ENCODE measurements at regions not wholly inside any gene's neighbourhood (a gene's known extent, or its start where the extent isn't known, plus 50 kb on each side); places are given as distances from the start of the nearest gene placed in this dataset.

DNA sequence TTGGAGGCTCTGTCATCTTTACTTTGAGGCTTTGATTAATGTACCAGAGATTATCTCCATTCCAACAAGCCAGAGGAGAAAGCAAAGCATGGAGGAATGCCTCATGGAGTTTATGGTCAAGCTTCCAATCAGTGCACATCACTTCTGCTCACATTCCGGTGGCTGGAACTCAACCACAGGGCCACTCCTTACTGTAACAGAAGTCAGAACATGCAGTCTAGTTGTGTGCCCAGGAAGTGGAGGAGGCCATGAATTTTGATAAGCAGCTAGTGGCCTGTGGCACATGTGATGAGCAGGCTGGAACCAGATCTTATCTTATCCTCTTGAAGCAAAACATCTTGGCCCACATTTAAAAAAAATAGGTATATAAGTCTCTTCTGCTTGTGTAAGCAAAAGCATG lies 258.9 kb upstream of the ARHGAP20 start:
- no peak for TF ChIP-seq POLR2AphosphoS5 (IDR thresholded peaks at IDR 0.05; ENCODE audit: low read depth, low read length)
- TF ChIP-seq, protein P1, sequence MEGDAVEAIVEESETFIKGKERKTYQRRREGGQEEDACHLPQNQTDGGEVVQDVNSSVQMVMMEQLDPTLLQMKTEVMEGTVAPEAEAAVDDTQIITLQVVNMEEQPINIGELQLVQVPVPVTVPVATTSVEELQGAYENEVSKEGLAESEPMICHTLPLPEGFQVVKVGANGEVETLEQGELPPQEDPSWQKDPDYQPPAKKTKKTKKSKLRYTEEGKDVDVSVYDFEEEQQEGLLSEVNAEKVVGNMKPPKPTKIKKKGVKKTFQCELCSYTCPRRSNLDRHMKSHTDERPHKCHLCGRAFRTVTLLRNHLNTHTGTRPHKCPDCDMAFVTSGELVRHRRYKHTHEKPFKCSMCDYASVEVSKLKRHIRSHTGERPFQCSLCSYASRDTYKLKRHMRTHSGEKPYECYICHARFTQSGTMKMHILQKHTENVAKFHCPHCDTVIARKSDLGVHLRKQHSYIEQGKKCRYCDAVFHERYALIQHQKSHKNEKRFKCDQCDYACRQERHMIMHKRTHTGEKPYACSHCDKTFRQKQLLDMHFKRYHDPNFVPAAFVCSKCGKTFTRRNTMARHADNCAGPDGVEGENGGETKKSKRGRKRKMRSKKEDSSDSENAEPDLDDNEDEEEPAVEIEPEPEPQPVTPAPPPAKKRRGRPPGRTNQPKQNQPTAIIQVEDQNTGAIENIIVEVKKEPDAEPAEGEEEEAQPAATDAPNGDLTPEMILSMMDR (IDR thresholded peaks at IDR 0.05) = no peak
